Tibial nerve (tissue), 3 donors: ENCODE measurements at regions not wholly inside any gene's neighbourhood (a gene's known extent, or its start where the extent isn't known, plus 50 kb on each side); places are given as distances from the start of the nearest gene placed in this dataset.

Source experiments
- CTCF ChIP-seq, 5 experiments: fragments of 200-600 bp in 3 of 5; fragments of 450-650 bp in 2 of 5; sonication (generic) in 3 of 5; IDR thresholded peaks; one replicate each; pipeline ENCODE4 v1.5.1; 2016 to 2019; ENCODE audit warnings: antibody characterized with exemption in 5 of 5, mild to moderate bottlenecking in 3 of 5, moderate library complexity in 2 of 5
- POLR2A ChIP-seq, 2 donors: fragments of 450-650 bp; IDR thresholded peaks; one replicate each; pipeline ENCODE4 v1.6.1; 2017; ENCODE audit warnings: antibody characterized with exemption in 2 of 2, mild to moderate bottlenecking in 2 of 2, moderate library complexity in 2 of 2

GRCh38 chr13:90997951-90998350, 349.5 kb upstream of the MIR17HG start:
- TF ChIP-seq CTCF (IDR thresholded peaks at IDR 0.05) (no peak), POLR2A (IDR thresholded peaks at IDR 0.05) (no peak)
